ENCODE measurements at regions not wholly inside any gene's neighbourhood (a gene's known extent, or its start where the extent isn't known, plus 50 kb on each side); places are given as distances from the start of the nearest gene placed in this dataset.
A peak's percentile ranks its signal among the peaks of the same experiment; 100 is the strongest.

- TF ChIP-seq POLR2A (IDR thresholded peaks at IDR 0.05; ENCODE audit: low read depth, low read length) (peak; percentile 100), CTCF (IDR thresholded peaks at IDR 0.05; ENCODE audit: extremely low read depth in 1 of 2, insufficient read depth in 1 of 2, low read depth in 1 of 2, low read length in 2 of 2) (no peak), EZH2 (IDR thresholded peaks at IDR 0.05; ENCODE audit: borderline replicate concordance, low read depth, low read length, severe bottlenecking) (no peak), MAX (IDR thresholded peaks at IDR 0.05; ENCODE audit: insufficient read depth, insufficient read length) (no peak), POLR2AphosphoS5 (IDR thresholded peaks at IDR 0.05; ENCODE audit: insufficient read depth, low read depth, low read length) (peak; percentile 100), GATA2 (IDR thresholded peaks at IDR 0.05; ENCODE audit: insufficient read depth, insufficient read length, low read depth, low read length) (peak; percentile 36), FOS (IDR thresholded peaks at IDR 0.05; ENCODE audit: borderline replicate concordance, insufficient read depth, low read length) (peak; percentile 60), JUN (IDR thresholded peaks at IDR 0.05; ENCODE audit: borderline replicate concordance, insufficient read depth, insufficient read length, low read depth) (no peak)
These were observed 209.9 kb downstream of the TFCP2L1 start for GRCh38 chr2:121075006-121075551.
